IMR-90 (cell line): ENCODE measurements at regions not wholly inside any gene's neighbourhood (a gene's known extent, or its start where the extent isn't known, plus 50 kb on each side); places are given as distances from the start of the nearest gene placed in this dataset.
"Not testable (repeated sequence)": the region's sequence is repeated elsewhere in the genome, so short reads cannot be mapped to it uniquely, and the experiment has no call there.

Source experiments
- ATAC-seq: fragments of 200-7000 bp; cut with Tn5 transposase; 2 replicates; pipeline ENCODE4 v1.9.1; 2020; ENCODE audit warnings: low read depth, mild to moderate bottlenecking, moderate library complexity
- BruUV-seq: library from RNA; stranded (reverse); fragments of 400-500 nt; replicated peaks from 2 replicates; lab custom pipeline; 2021; lab: Mats Ljungman, UMichigan
- CTCF ChIA-PET: fragments of 300-600 bp; formaldehyde crosslinking; extraction: SDS; loops from one replicate; lab custom pipeline; 2021; ENCODE audit warnings: antibody characterized with exemption; lab: Yijun Ruan, JAX
- POLR2A ChIA-PET: fragments of 300-600 bp; sonication (Branson Sonifier 250); formaldehyde crosslinking; loops from one replicate; lab custom pipeline; 2022; ENCODE audit warnings: antibody characterized with exemption; ENCODE audit not compliant: unreplicated experiment; lab: Charles Lee
- DNase-seq: peaks from one replicate; pipeline ENCODE4 v3.0.0; 2013
- H2AFZ ChIP-seq: replicated peaks from 2 replicates; pipeline ENCODE3; 2013; ENCODE audit warnings: low read length, mild to moderate bottlenecking; ENCODE audit not compliant: poor library complexity
- H2AK5ac ChIP-seq: 2 replicates; pipeline ENCODE4 v1.6.1; 2013; ENCODE audit warnings: low read depth, low read length, inconsistent platforms
- H2AK9ac ChIP-seq: replicated peaks from 2 replicates; pipeline ENCODE3; 2013; ENCODE audit warnings: mild to moderate bottlenecking, low read depth, low read length, moderate library complexity; ENCODE audit not compliant: poor library complexity
- H2BK120ac ChIP-seq: 2 replicates; pipeline ENCODE4 v1.6.1; 2013; ENCODE audit warnings: low read depth, low read length, inconsistent platforms
- H2BK15ac ChIP-seq: 3 replicates; pipeline ENCODE4 v1.6.1; 2013; ENCODE audit warnings: low read depth, low read length, inconsistent platforms
- H2BK20ac ChIP-seq: 2 replicates; pipeline ENCODE4 v1.6.1; 2013; ENCODE audit warnings: low read depth, mild to moderate bottlenecking, inconsistent platforms, low read length, moderate library complexity
- H2BK5ac ChIP-seq: 2 replicates; pipeline ENCODE4 v1.6.1; 2013; ENCODE audit warnings: mild to moderate bottlenecking, low read depth, low read length, inconsistent platforms; ENCODE audit not compliant: poor library complexity, severe bottlenecking
- H3K14ac ChIP-seq: replicated peaks from 2 replicates; pipeline ENCODE4 v1.6.1; 2013; ENCODE audit warnings: low read depth, low read length, inconsistent platforms
- H3K18ac ChIP-seq: 2 replicates; pipeline ENCODE4 v1.6.1; 2013; ENCODE audit warnings: low read depth, low read length, control low read depth
- H3K23ac ChIP-seq: 2 replicates; pipeline ENCODE4 v1.6.1; 2013; ENCODE audit warnings: low read depth, low read length, inconsistent platforms
- H3K27ac ChIP-seq: 2 replicates; pipeline ENCODE4 v1.5.1; 2013; ENCODE audit warnings: mild to moderate bottlenecking, control low read depth, low read length; ENCODE audit not compliant: insufficient read depth
- H3K27me3 ChIP-seq: 2 replicates; pipeline ENCODE4 v1.6.1; 2013; ENCODE audit warnings: low read length; ENCODE audit not compliant: control insufficient read depth, insufficient read depth
- H3K36me3 ChIP-seq: 2 replicates; pipeline ENCODE4 v1.6.1; 2013; ENCODE audit warnings: low read length, mixed read lengths; ENCODE audit not compliant: control insufficient read depth, insufficient read depth
- H3K4ac ChIP-seq: 2 replicates; pipeline ENCODE4 v1.6.1; 2013; ENCODE audit warnings: low read depth, low read length, inconsistent platforms
- H3K4me1 ChIP-seq: 2 replicates; pipeline ENCODE4 v1.6.1; 2013; ENCODE audit warnings: low read length, mixed read lengths; ENCODE audit not compliant: control insufficient read depth, insufficient read depth
- H3K4me2 ChIP-seq: 2 replicates; pipeline ENCODE4 v1.6.1; 2013; ENCODE audit warnings: low read depth, mild to moderate bottlenecking, control low read depth, low read length, moderate library complexity
- H3K4me3 ChIP-seq: 2 replicates; pipeline ENCODE4 v1.5.1; 2013; ENCODE audit warnings: low read depth, mild to moderate bottlenecking, control low read depth, low read length, moderate library complexity; ENCODE audit not compliant: insufficient read depth
- H3K56ac ChIP-seq: 2 replicates; pipeline ENCODE4 v1.6.1; 2013; ENCODE audit warnings: low read length, inconsistent platforms; ENCODE audit not compliant: insufficient read depth; ENCODE audit errors: extremely low read depth
- H3K79me1 ChIP-seq, 2 experiments: 2 replicates each; pipeline ENCODE4 v1.6.1; 2013; ENCODE audit warnings: low read length in 2 of 2, inconsistent platforms in 1 of 2, low read depth in 1 of 2
- H3K9ac ChIP-seq: 2 replicates; pipeline ENCODE4 v1.6.1; 2013; ENCODE audit warnings: low read depth, low read length, control low read depth
- H3K9me1 ChIP-seq: 2 replicates; pipeline ENCODE4 v1.6.1; 2013; ENCODE audit warnings: low read length, inconsistent platforms; ENCODE audit not compliant: insufficient read depth
- H3K9me3 ChIP-seq: 2 replicates; pipeline ENCODE4 v1.6.1; 2013; ENCODE audit warnings: low read length; ENCODE audit not compliant: control insufficient read depth, insufficient read depth
- H4K20me1 ChIP-seq: 2 replicates; pipeline ENCODE4 v1.6.1; 2013; ENCODE audit warnings: low read length, inconsistent platforms; ENCODE audit not compliant: insufficient read depth
- H4K5ac ChIP-seq: 2 replicates; pipeline ENCODE4 v1.6.1; 2013; ENCODE audit warnings: mild to moderate bottlenecking, low read depth, low read length, control low read depth
- H4K8ac ChIP-seq, 2 experiments: 2 replicates each; pipeline ENCODE4 v1.6.1; 2013; ENCODE audit warnings: low read depth in 2 of 2, low read length in 2 of 2, control low read depth in 1 of 2, inconsistent platforms in 1 of 2
- H4K91ac ChIP-seq: 2 replicates; pipeline ENCODE4 v1.6.1; 2013; ENCODE audit warnings: low read depth, low read length, inconsistent platforms; ENCODE audit not compliant: insufficient read depth
- WGBS, 2 experiments: methylation state at CpG; one replicate each; pipeline versions ENCODE4 v1.1.5 to v1.1.7; 2013; ENCODE audit warnings: missing lambda C conversion rate in 2 of 2; ENCODE audit not compliant: insufficient read length in 1 of 2; ENCODE audit errors: extremely low coverage in 2 of 2; 5-methylcytosine and 5-hydroxymethylcytosine counted together
- dilution Hi-C: fragments of 300-500 bp; cut with HindIII; formaldehyde crosslinking; loops from one replicate; pipeline ENCODE4 v1.14.3; 2018; ENCODE audit warnings: low sequenced_read_pairs; ENCODE audit not compliant: unreplicated experiment
- in situ Hi-C: fragments of 300-500 bp; cut with MboI; formaldehyde crosslinking; loops from 3 replicates; pipeline ENCODE4 v1.14.3; 2019; ENCODE audit warnings: low sequenced_read_pairs, inconsistent platforms, mixed read lengths
- intact Hi-C: fragments of 100-400 bp; cut with micrococcal nuclease; formaldehyde crosslinking; loops from 2 replicates; pipeline ENCODE4 v1.10.0; 2022

- peaks cover 10% of the 10 kb centered on the region for H3K9me1 ChIP-seq
- H2AK9ac ChIP-seq, H2AFZ ChIP-seq, intact Hi-C loops, H3K27me3 ChIP-seq, BruUV-seq, H3K36me3 ChIP-seq, H3K4me2 ChIP-seq, H2BK5ac ChIP-seq, H3K4ac ChIP-seq, H3K18ac ChIP-seq, H3K27ac ChIP-seq, H2BK120ac ChIP-seq, in situ Hi-C loops, H2AK5ac ChIP-seq, H3K23ac ChIP-seq, H3K79me1 ChIP-seq, H3K56ac ChIP-seq, H4K91ac ChIP-seq, H3K4me3 ChIP-seq, H4K5ac ChIP-seq, DNase-seq, POLR2A ChIA-PET, H4K8ac ChIP-seq, ATAC-seq, H2BK20ac ChIP-seq, H3K14ac ChIP-seq, H3K9ac ChIP-seq, H3K4me1 ChIP-seq, H2BK15ac ChIP-seq, H4K20me1 ChIP-seq, dilution Hi-C loops, H3K9me3 ChIP-seq: not testable (repeated sequence)
- CTCF ChIA-PET: interaction anchor here (0.5 to 1.0 kb wide), 2 partner anchors 229 to 360 kb away, joined by 3 read pairs; no protein-coding TSS in a partner anchor
- WGBS, 2 experiments: 96% methylated on average over 11 of the region's 24 CpGs; no CpG with 5 or more reads in 1 of the 2 experiments
Observed at GRCh38 chr6:43998592-43999243, 128.5 kb downstream of the MRPL14 start.

GRCh38 chr6:43997990-43998585 is 129.2 kb downstream of the MRPL14 start:
- H2BK120ac ChIP-seq, H3K56ac ChIP-seq, H3K27me3 ChIP-seq, H3K79me1 ChIP-seq, BruUV-seq, H3K9me3 ChIP-seq, dilution Hi-C loops, H4K5ac ChIP-seq, H3K9ac ChIP-seq, in situ Hi-C loops, H2BK5ac ChIP-seq, H3K14ac ChIP-seq, DNase-seq, H2BK15ac ChIP-seq, POLR2A ChIA-PET, H3K27ac ChIP-seq, H3K23ac ChIP-seq, H2AK5ac ChIP-seq, H3K4me3 ChIP-seq, H3K18ac ChIP-seq, H4K20me1 ChIP-seq, ATAC-seq, H3K4me1 ChIP-seq, H2BK20ac ChIP-seq, H3K36me3 ChIP-seq, H4K91ac ChIP-seq, H3K4me2 ChIP-seq, H3K4ac ChIP-seq, H2AFZ ChIP-seq, H4K8ac ChIP-seq, H2AK9ac ChIP-seq: not testable (repeated sequence)
- peaks cover 10% of the 10 kb centered on the region for H3K9me1 ChIP-seq
- whole genome bisulfite sequencing, 2 experiments: 96% methylated on average over 27 of the region's 35 CpGs; no CpG with 5 or more reads in 1 of the 2 experiments
- intact Hi-C loops: loop anchor here (2.0 kb wide), 1 partner anchor 223 kb away; no protein-coding TSS in a partner anchor
- CTCF ChIA-PET: interaction anchor here (1.0 kb wide), 1 partner anchor 228 kb away, joined by 3 read pairs; no protein-coding TSS in a partner anchor
